ENCODE measurements at regions not wholly inside any gene's neighbourhood (a gene's known extent, or its start where the extent isn't known, plus 50 kb on each side); places are given as distances from the start of the nearest gene placed in this dataset.

- TF ChIP-seq CTCF (IDR thresholded peaks at IDR 0.05), result no peak
- no peak for TF ChIP-seq POLR2A (IDR thresholded peaks at IDR 0.05)
These were observed 781.7 kb upstream of the GHITM start for GRCh38 chr10:83357627-83358026.
